HEK293 (cell line): ENCODE measurements at regions not wholly inside any gene's neighbourhood (a gene's known extent, or its start where the extent isn't known, plus 50 kb on each side); places are given as distances from the start of the nearest gene placed in this dataset.

ENCODE experiments used
- CTCF ChIA-PET: fragments of 350-600 bp; formaldehyde crosslinking; extraction: SDS; loops from one replicate; lab custom pipeline; 2021; ENCODE audit warnings: antibody characterized with exemption; lab: Yijun Ruan, JAX
- POLR2A ChIA-PET: fragments of 300-600 bp; formaldehyde crosslinking; extraction: SDS; loops from one replicate; lab custom pipeline; 2020; ENCODE audit warnings: antibody characterized with exemption, inconsistent platforms; lab: Yijun Ruan, JAX
- H3K27ac ChIP-seq: fragments of 200-500 bp; sonication (Bioruptor generic); 2 replicates; pipeline ENCODE4 v1.5.1; 2014; ENCODE audit warnings: low read depth, low read length, control low read depth, inconsistent platforms; ENCODE audit errors: extremely low read depth
- H3K36me3 ChIP-seq, 2 experiments: fragments of 200-500 bp in 1 of 2; sonication (Bioruptor generic) in 1 of 2; 1 replicate in 1 of 2; 2 replicates in 1 of 2; pipeline ENCODE4 v1.5.1; 2014 to 2017; ENCODE audit warnings: inconsistent platforms in 2 of 2, low read length in 2 of 2; ENCODE audit not compliant: control insufficient read depth in 2 of 2, insufficient read depth in 1 of 2
- H3K4me1 ChIP-seq: fragments of 200-500 bp; sonication (Bioruptor generic); 2 replicates; pipeline ENCODE4 v1.5.1; 2014; ENCODE audit warnings: mild to moderate bottlenecking, low read length, inconsistent platforms; ENCODE audit not compliant: control insufficient read depth, insufficient read depth
- H3K4me3 ChIP-seq: 2 replicates; pipeline ENCODE4 v1.5.1; 2011; ENCODE audit warnings: low read depth, mild to moderate bottlenecking, control low read depth, low read length, moderate library complexity
- H3K9me3 ChIP-seq: fragments of 200-500 bp; sonication (Bioruptor generic); 2 replicates; pipeline ENCODE4 v1.5.1; 2014; ENCODE audit warnings: low read depth, low read length, inconsistent platforms; ENCODE audit not compliant: control insufficient read depth, insufficient read depth
- AEBP2 ChIP-seq: fragments of 450-650 bp; formaldehyde crosslinking; IDR thresholded peaks from 2 replicates; pipeline ENCODE4 v1.5.1; 2016; ENCODE audit warnings: missing biosample characterization, missing genetic modification characterization, borderline replicate concordance
- EGR2 ChIP-seq: fragments of 450-650 bp; formaldehyde crosslinking; IDR thresholded peaks from 2 replicates; pipeline ENCODE4 v1.5.1; 2016; ENCODE audit warnings: low read depth, missing biosample characterization, missing genetic modification characterization
- ELK4 ChIP-seq: IDR thresholded peaks from 2 replicates; pipeline ENCODE4 v1.6.1; 2011; ENCODE audit warnings: mild to moderate bottlenecking, low read depth, low read length, borderline replicate concordance
- HOXD13 ChIP-seq: sonication (generic); formaldehyde crosslinking; IDR thresholded peaks from 2 replicates; pipeline ENCODE4 v1.8.0; 2022; ENCODE audit warnings: missing genetic modification reagents, borderline replicate concordance
- PRDM1 ChIP-seq: fragments of 450-650 bp; formaldehyde crosslinking; IDR thresholded peaks from 2 replicates; pipeline ENCODE4; 2016; ENCODE audit warnings: missing biosample characterization, missing genetic modification characterization
- PRDM10 ChIP-seq: fragments of 450-650 bp; formaldehyde crosslinking; IDR thresholded peaks from 2 replicates; pipeline ENCODE4 v1.5.1; 2016; ENCODE audit warnings: missing biosample characterization, missing genetic modification characterization
- PRDM6 ChIP-seq: fragments of 450-650 bp; formaldehyde crosslinking; IDR thresholded peaks from 2 replicates; pipeline ENCODE4 v1.5.1; 2017; ENCODE audit warnings: missing biosample characterization, missing genetic modification characterization
- SCRT2 ChIP-seq: fragments of 450-650 bp; formaldehyde crosslinking; IDR thresholded peaks from 2 replicates; pipeline ENCODE4 v1.5.1; 2016; ENCODE audit warnings: missing biosample characterization, missing genetic modification characterization
- SP7 ChIP-seq: fragments of 450-650 bp; formaldehyde crosslinking; IDR thresholded peaks from 2 replicates; pipeline ENCODE4 v1.5.1; 2016; ENCODE audit warnings: missing biosample characterization, missing genetic modification characterization
- ZNF114 ChIP-seq: fragments of 450-650 bp; formaldehyde crosslinking; IDR thresholded peaks from 2 replicates; pipeline ENCODE4 v1.5.0; 2017; ENCODE audit warnings: missing biosample characterization, missing genetic modification characterization
- ZNF133 ChIP-seq: fragments of 450-650 bp; formaldehyde crosslinking; IDR thresholded peaks from 2 replicates; pipeline ENCODE4 v1.5.1; 2016; ENCODE audit warnings: missing biosample characterization, missing genetic modification characterization
- ZNF138 ChIP-seq: fragments of 450-650 bp; formaldehyde crosslinking; IDR thresholded peaks from 2 replicates; pipeline ENCODE4 v1.5.1; 2016; ENCODE audit warnings: missing biosample characterization, missing genetic modification characterization, borderline replicate concordance
- ZNF23 ChIP-seq: fragments of 450-650 bp; formaldehyde crosslinking; IDR thresholded peaks from 2 replicates; pipeline ENCODE4 v1.5.1; 2016; ENCODE audit warnings: missing biosample characterization, missing genetic modification characterization, borderline replicate concordance
- ZNF280D ChIP-seq: fragments of 450-650 bp; formaldehyde crosslinking; IDR thresholded peaks from 2 replicates; pipeline ENCODE4 v1.5.1; 2016; ENCODE audit warnings: missing biosample characterization, missing genetic modification characterization
- ZNF350 ChIP-seq: fragments of 450-650 bp; formaldehyde crosslinking; IDR thresholded peaks from 2 replicates; pipeline ENCODE4 v1.5.0; 2017; ENCODE audit warnings: missing biosample characterization, mild to moderate bottlenecking, missing genetic modification characterization
- ZNF416 ChIP-seq: fragments of 450-650 bp; formaldehyde crosslinking; IDR thresholded peaks from 2 replicates; pipeline ENCODE4 v1.5.1; 2016; ENCODE audit warnings: missing biosample characterization, missing genetic modification characterization
- ZNF423 ChIP-seq: fragments of 450-650 bp; formaldehyde crosslinking; IDR thresholded peaks from 2 replicates; pipeline ENCODE4 v1.5.1; 2016; ENCODE audit warnings: missing biosample characterization, missing genetic modification characterization
- ZNF514 ChIP-seq: fragments of 450-650 bp; formaldehyde crosslinking; IDR thresholded peaks from 2 replicates; pipeline ENCODE4 v1.5.1; 2016; ENCODE audit warnings: missing biosample characterization, missing genetic modification characterization
- ZNF600 ChIP-seq: fragments of 450-650 bp; formaldehyde crosslinking; IDR thresholded peaks from 2 replicates; pipeline ENCODE4 v1.5.1; 2016; ENCODE audit warnings: missing biosample characterization, missing genetic modification characterization
- ZNF610 ChIP-seq: fragments of 450-650 bp; formaldehyde crosslinking; IDR thresholded peaks from 2 replicates; pipeline ENCODE4 v1.5.1; 2016; ENCODE audit warnings: missing biosample characterization, missing genetic modification characterization, borderline replicate concordance
- ZNF670 ChIP-seq: fragments of 450-650 bp; formaldehyde crosslinking; IDR thresholded peaks from 2 replicates; pipeline ENCODE4 v1.5.1; 2016; ENCODE audit warnings: missing biosample characterization, missing genetic modification characterization, low read depth
- ZNF701 ChIP-seq: fragments of 450-650 bp; formaldehyde crosslinking; IDR thresholded peaks from 2 replicates; pipeline ENCODE4 v1.5.1; 2016; ENCODE audit warnings: missing biosample characterization, missing genetic modification characterization
- ZSCAN23 ChIP-seq: fragments of 450-650 bp; formaldehyde crosslinking; IDR thresholded peaks from 2 replicates; pipeline ENCODE4 v1.5.1; 2016; ENCODE audit warnings: missing biosample characterization, missing genetic modification characterization

DNA sequence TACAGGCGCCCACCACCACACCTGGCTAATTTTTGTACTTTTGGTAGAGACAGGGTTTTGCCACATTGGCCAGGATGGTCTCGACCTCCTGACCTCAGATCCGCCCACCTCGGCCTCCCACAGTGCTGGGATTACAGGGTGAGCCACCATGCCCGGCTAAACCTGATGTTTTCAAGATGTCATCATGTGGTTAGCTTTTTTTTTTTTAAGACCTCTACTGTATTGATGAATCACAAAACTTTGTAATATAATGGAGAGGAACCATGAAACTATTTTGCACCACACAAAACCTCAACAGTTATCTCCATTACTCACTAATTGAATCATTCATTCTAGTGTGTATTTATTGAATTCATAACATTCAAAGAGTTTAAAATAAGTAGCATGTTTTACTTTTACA, 94.7 kb upstream of the NEIL3 start:
- POLR2A ChIA-PET, result no interaction called here
- H3K27ac ChIP-seq, result no peak overlapping the region
- TF ChIP-seq PRDM6 (tag by site-specific recombination) (no peak), EGR2 (tag by site-specific recombination) (no peak), ZNF350 (tag by site-specific recombination) (no peak), ZNF23 (no peak), SP7 (tag by site-specific recombination) (no peak), ZNF610 (tag by site-specific recombination) (no peak), ZNF701 (tag by site-specific recombination) (no peak), SCRT2 (no peak), ZNF416 (tag by site-specific recombination) (no peak), AEBP2 (tag by site-specific recombination) (no peak)
- TF ChIP-seq, all 188 proteins: peak for 0

GRCh38 chr4:177220376-177220775, 89.3 kb upstream of the NEIL3 start:
- Histone ChIP-seq H3K9me3 (no peaks in the 10 kb centered on the region), H3K27ac (no peak overlapping the region), H3K4me3 (no peak overlapping the region), H3K36me3 (no peaks in the 10 kb centered on the region), H3K4me1 (no peaks in the 10 kb centered on the region)
- ChIA-PET POLR2A (no interaction called here), CTCF (interaction anchor here (0.7 kb wide), 1 partner anchor 119 kb away, joined by 5 read pairs; no protein-coding TSS in a partner anchor)
- TF ChIP-seq PRDM10 (tag by site-specific recombination) (no peak), ZNF114 (tag by site-specific recombination) (no peak), ZNF670 (tag by site-specific recombination) (no peak), HOXD13 (no peak), ZSCAN23 (tag by site-specific recombination) (no peak), ZNF514 (no peak), ELK4 (no peak), ZNF133 (no peak), PRDM1 (tag by site-specific recombination) (no peak), ZNF280D (tag by site-specific recombination) (no peak), ZNF138 (no peak), ZNF423 (tag by site-specific recombination) (no peak), ZNF600 (no peak)

More for the DNA sequence above, 94.7 kb upstream of the NEIL3 start:
- Histone ChIP-seq H3K9me3 (no peaks in the 10 kb centered on the region), H3K4me1 (no peaks in the 10 kb centered on the region), H3K4me3 (no peak overlapping the region), H3K36me3 (no peaks in the 10 kb centered on the region)
- CTCF ChIA-PET, result no interaction called here
